ENCODE measurements at regions not wholly inside any gene's neighbourhood (a gene's known extent, or its start where the extent isn't known, plus 50 kb on each side); places are given as distances from the start of the nearest gene placed in this dataset.

DNA sequence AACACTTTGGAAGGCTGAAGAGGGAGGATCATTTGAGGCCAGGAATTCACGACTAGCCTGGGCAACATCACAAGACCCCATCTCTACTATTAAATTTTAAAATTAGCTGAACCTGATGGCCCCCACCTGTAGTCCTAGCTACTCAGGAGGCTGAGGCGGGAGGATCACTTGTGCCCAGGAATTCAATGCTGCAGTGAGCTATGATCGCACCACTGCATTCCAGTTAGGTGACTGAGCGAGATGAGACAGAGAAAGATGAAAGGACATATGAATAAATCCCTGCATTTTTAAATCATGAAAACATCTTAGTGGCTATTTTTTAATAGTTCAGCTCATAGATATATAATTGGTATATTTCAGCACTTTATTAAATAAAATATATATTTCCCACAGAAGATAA, 93.8 kb downstream of the GPR63 start:
- DNase-seq, result no peak
- Mint-ChIP-seq H3K36me3 (ENCODE audit: unreplicated experiment) (no peaks in the 10 kb centered on the region), H3K27me3 (ENCODE audit: unreplicated experiment) (no peaks in the 10 kb centered on the region), H3K9me3 (ENCODE audit: unreplicated experiment) (no peaks in the 10 kb centered on the region), H3K4me3 (ENCODE audit: unreplicated experiment) (no peak overlapping the region), H3K4me1 (ENCODE audit: low read depth, unreplicated experiment) (no peaks in the 10 kb centered on the region), H3K27ac (ENCODE audit: unreplicated experiment) (no peak overlapping the region)
- TF ChIP-seq, protein P1, sequence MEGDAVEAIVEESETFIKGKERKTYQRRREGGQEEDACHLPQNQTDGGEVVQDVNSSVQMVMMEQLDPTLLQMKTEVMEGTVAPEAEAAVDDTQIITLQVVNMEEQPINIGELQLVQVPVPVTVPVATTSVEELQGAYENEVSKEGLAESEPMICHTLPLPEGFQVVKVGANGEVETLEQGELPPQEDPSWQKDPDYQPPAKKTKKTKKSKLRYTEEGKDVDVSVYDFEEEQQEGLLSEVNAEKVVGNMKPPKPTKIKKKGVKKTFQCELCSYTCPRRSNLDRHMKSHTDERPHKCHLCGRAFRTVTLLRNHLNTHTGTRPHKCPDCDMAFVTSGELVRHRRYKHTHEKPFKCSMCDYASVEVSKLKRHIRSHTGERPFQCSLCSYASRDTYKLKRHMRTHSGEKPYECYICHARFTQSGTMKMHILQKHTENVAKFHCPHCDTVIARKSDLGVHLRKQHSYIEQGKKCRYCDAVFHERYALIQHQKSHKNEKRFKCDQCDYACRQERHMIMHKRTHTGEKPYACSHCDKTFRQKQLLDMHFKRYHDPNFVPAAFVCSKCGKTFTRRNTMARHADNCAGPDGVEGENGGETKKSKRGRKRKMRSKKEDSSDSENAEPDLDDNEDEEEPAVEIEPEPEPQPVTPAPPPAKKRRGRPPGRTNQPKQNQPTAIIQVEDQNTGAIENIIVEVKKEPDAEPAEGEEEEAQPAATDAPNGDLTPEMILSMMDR (IDR thresholded peaks at IDR 0.05; ENCODE audit: partially characterized antibody, unreplicated experiment), result no peak

GRCh38 chr6:96742702-96743101, 94.6 kb downstream of the GPR63 start:
- H3K4me3 Mint-ChIP-seq (ENCODE audit: unreplicated experiment), result no peak overlapping the region
- H3K9me3 Mint-ChIP-seq (ENCODE audit: unreplicated experiment), result no peaks in the 10 kb centered on the region
- no peaks in the 10 kb centered on the region for H3K4me1 Mint-ChIP-seq (ENCODE audit: low read depth, unreplicated experiment)
- TF ChIP-seq, protein P1 (IDR thresholded peaks at IDR 0.05; ENCODE audit: partially characterized antibody, unreplicated experiment), result no peak
- H3K27me3 Mint-ChIP-seq (ENCODE audit: unreplicated experiment), result no peaks in the 10 kb centered on the region
- DNase-seq, result no peak
- no peaks in the 10 kb centered on the region for H3K36me3 Mint-ChIP-seq (ENCODE audit: unreplicated experiment)
- peak overlapping the region; percentile 56 for H3K27ac Mint-ChIP-seq (ENCODE audit: unreplicated experiment)

- no peak overlapping the region for H3K4me3 Mint-ChIP-seq (ENCODE audit: unreplicated experiment)
- H3K4me1 Mint-ChIP-seq (ENCODE audit: low read depth, unreplicated experiment), result peaks cover 1% of the 10 kb centered on the region
- H3K9me3 Mint-ChIP-seq (ENCODE audit: unreplicated experiment), result peaks cover 2% of the 10 kb centered on the region
- TF ChIP-seq, protein P1 (IDR thresholded peaks at IDR 0.05; ENCODE audit: partially characterized antibody, unreplicated experiment), result no peak
- H3K27me3 Mint-ChIP-seq (ENCODE audit: unreplicated experiment), result peaks cover 2% of the 10 kb centered on the region
- H3K27ac Mint-ChIP-seq (ENCODE audit: unreplicated experiment), result no peak overlapping the region
- DNase-seq, result no peak
- peaks cover 7% of the 10 kb centered on the region for H3K36me3 Mint-ChIP-seq (ENCODE audit: unreplicated experiment)
These were observed 101.9 kb downstream of the GPR63 start for GRCh38 chr6:96735332-96735731.

DNA sequence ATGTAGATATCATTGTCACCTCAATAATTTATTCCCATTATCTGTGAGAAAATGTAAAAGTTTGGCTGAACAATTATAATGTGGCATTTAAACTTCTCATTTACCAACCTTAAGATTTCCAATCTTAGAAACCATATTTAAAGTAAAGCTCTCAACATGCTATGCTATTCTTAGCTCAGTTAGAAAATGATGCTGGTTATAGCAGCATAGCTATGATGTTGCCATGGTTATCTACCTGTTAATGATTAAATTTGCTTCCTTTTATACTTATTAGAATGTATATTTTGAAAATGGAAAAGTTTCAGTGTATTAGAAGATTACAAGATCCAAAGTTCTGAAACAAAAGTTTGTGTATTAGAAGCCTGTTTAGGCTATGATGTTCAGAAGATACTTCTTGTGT, 110.1 kb downstream of the GPR63 start:
- no peaks in the 10 kb centered on the region for H3K9me3 Mint-ChIP-seq (ENCODE audit: unreplicated experiment)

DNA sequence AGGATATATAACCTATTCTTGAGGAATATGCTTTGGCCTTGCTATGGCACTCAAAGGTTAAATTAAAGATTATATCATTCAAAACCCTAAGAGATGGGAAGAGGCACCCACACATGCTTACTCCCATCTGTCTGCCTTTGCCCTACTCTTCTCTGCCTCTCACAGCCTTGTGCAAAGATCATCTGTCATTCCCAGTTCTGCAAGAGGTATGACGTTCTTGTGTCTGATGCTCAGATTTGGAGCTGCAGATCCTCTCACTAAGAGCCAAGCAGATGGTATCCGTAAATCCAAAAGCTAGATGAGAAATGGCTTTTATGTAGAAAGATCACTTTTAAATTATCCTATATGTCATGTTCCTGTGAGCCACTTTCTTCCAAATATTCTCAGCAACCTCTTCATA, 112.0 kb downstream of the GPR63 start:
- Mint-ChIP-seq H3K27ac (ENCODE audit: unreplicated experiment) (peak overlapping the region; percentile 75), H3K4me3 (ENCODE audit: unreplicated experiment) (no peak overlapping the region), H3K4me1 (ENCODE audit: low read depth, unreplicated experiment) (peaks cover 12% of the 10 kb centered on the region), H3K27me3 (ENCODE audit: unreplicated experiment) (no peaks in the 10 kb centered on the region), H3K9me3 (ENCODE audit: unreplicated experiment) (no peaks in the 10 kb centered on the region), H3K36me3 (ENCODE audit: unreplicated experiment) (no peaks in the 10 kb centered on the region)
- TF ChIP-seq, protein P1 (IDR thresholded peaks at IDR 0.05; ENCODE audit: partially characterized antibody, unreplicated experiment), result no peak
- DNase-seq, result no peak

More for the DNA sequence above, 110.1 kb downstream of the GPR63 start:
- Mint-ChIP-seq H3K27ac (ENCODE audit: unreplicated experiment) (no peak overlapping the region), H3K4me3 (ENCODE audit: unreplicated experiment) (no peak overlapping the region), H3K27me3 (ENCODE audit: unreplicated experiment) (no peaks in the 10 kb centered on the region), H3K4me1 (ENCODE audit: low read depth, unreplicated experiment) (peaks cover 12% of the 10 kb centered on the region), H3K36me3 (ENCODE audit: unreplicated experiment) (peaks cover 7% of the 10 kb centered on the region)
- DNase-seq, result no peak
- TF ChIP-seq, protein P1 (IDR thresholded peaks at IDR 0.05; ENCODE audit: partially characterized antibody, unreplicated experiment), result no peak
